ENCODE measurements at regions not wholly inside any gene's neighbourhood (a gene's known extent, or its start where the extent isn't known, plus 50 kb on each side); places are given as distances from the start of the nearest gene placed in this dataset.

GRCh38 chr15:69881302-69881670, 216.4 kb downstream of the TLE3 start:
- 84 to 86% methylated on average over 4 of the region's 4 CpGs for WGBS, 2 donors
- H3K4me3 ChIP-seq = no peak overlapping the region
- intact Hi-C loops (cut with DNase I) = no loop called here
- H3K36me3 ChIP-seq = no peaks in the 10 kb centered on the region
- no peak for DNase-seq
- H3K9me3 ChIP-seq = no peaks in the 10 kb centered on the region
- no peaks in the 10 kb centered on the region for H3K4me1 ChIP-seq
- peaks cover 0 to 11% (median 0%) of the 10 kb centered on the region in 3 donors for H3K27me3 ChIP-seq
- no peak overlapping the region for H3K27ac ChIP-seq
- TF ChIP-seq POLR2AphosphoS5 (IDR thresholded peaks at IDR 0.05) = no peak
- TF ChIP-seq CTCF (IDR thresholded peaks at IDR 0.05) = no peak
- no peak for TF ChIP-seq POLR2A (IDR thresholded peaks at IDR 0.05)
- no peak for TF ChIP-seq EP300 (IDR thresholded peaks at IDR 0.05)

GRCh38 chr15:69881766-69882165, 216.0 kb downstream of the TLE3 start:
- Histone ChIP-seq H3K27me3 (peaks cover 0 to 11% (median 0%) of the 10 kb centered on the region in 3 donors), H3K36me3 (no peaks in the 10 kb centered on the region), H3K9me3 (no peaks in the 10 kb centered on the region), H3K27ac (no peak overlapping the region), H3K4me3 (no peak overlapping the region), H3K4me1 (no peaks in the 10 kb centered on the region)
- no peak for TF ChIP-seq POLR2A (IDR thresholded peaks at IDR 0.05)
- TF ChIP-seq CTCF (IDR thresholded peaks at IDR 0.05) = no peak
- TF ChIP-seq EP300 (IDR thresholded peaks at IDR 0.05) = no peak
- no peak for TF ChIP-seq POLR2AphosphoS5 (IDR thresholded peaks at IDR 0.05)
- 59 to 60% methylated on average over 10 of the region's 10 CpGs for WGBS, 2 donors
- intact Hi-C loops (cut with DNase I) = no loop called here
- no peak for DNase-seq

GRCh38 chr15:69883306-69883705, 214.4 kb downstream of the TLE3 start:
- Histone ChIP-seq H3K36me3 (no peaks in the 10 kb centered on the region), H3K9me3 (no peaks in the 10 kb centered on the region), H3K27ac (no peak overlapping the region), H3K4me3 (no peak overlapping the region), H3K4me1 (no peaks in the 10 kb centered on the region), H3K27me3 (peaks cover 0 to 11% (median 0%) of the 10 kb centered on the region in 3 donors)
- intact Hi-C loops (cut with DNase I) = no loop called here
- TF ChIP-seq EP300 (IDR thresholded peaks at IDR 0.05) (no peak), POLR2A (IDR thresholded peaks at IDR 0.05) (no peak), CTCF (IDR thresholded peaks at IDR 0.05) (no peak), POLR2AphosphoS5 (IDR thresholded peaks at IDR 0.05) (no peak)
- no peak for DNase-seq
- WGBS, 2 donors = 96 to 98% methylated on average over 2 of the region's 2 CpGs

GRCh38 chr15:69885173-69885955, 212.4 kb downstream of the TLE3 start:
- H3K9me3 ChIP-seq = no peaks in the 10 kb centered on the region
- no peak for TF ChIP-seq POLR2A (IDR thresholded peaks at IDR 0.05)
- TF ChIP-seq CTCF (IDR thresholded peaks at IDR 0.05) = no peak
- no peak for TF ChIP-seq EP300 (IDR thresholded peaks at IDR 0.05)
- no peak for TF ChIP-seq POLR2AphosphoS5 (IDR thresholded peaks at IDR 0.05)

More at GRCh38 chr15:69885173-69885955, 212.4 kb downstream of the TLE3 start:
- H3K27me3 ChIP-seq = peaks cover 0 to 11% (median 0%) of the 10 kb centered on the region in 3 donors
- no peak overlapping the region for H3K27ac ChIP-seq
- intact Hi-C loops (cut with DNase I) = no loop called here
- DNase-seq = no peak
- no peak overlapping the region for H3K4me3 ChIP-seq
- no peaks in the 10 kb centered on the region for H3K4me1 ChIP-seq
- 75 to 85% methylated on average over 19 of the region's 19 CpGs for WGBS, 2 donors
- no peaks in the 10 kb centered on the region for H3K36me3 ChIP-seq

Data from sigmoid colon (tissue), 6 donors.